ENCODE measurements at regions not wholly inside any gene's neighbourhood (a gene's known extent, or its start where the extent isn't known, plus 50 kb on each side); places are given as distances from the start of the nearest gene placed in this dataset.
"Not testable (repeated sequence)": the region's sequence is repeated elsewhere in the genome, so short reads cannot be mapped to it uniquely, and the experiment has no call there.

GRCh38 chr16:51262428-51262827 is 111.4 kb upstream of the SALL1 start:
- in situ Hi-C loops (cut with HindIII; ENCODE audit: low pct_unique_long_range_greater_than_20kb, low sequenced_read_pairs), result no loop called here
- no peak for DNase-seq (ENCODE audit: low read depth)

DNA sequence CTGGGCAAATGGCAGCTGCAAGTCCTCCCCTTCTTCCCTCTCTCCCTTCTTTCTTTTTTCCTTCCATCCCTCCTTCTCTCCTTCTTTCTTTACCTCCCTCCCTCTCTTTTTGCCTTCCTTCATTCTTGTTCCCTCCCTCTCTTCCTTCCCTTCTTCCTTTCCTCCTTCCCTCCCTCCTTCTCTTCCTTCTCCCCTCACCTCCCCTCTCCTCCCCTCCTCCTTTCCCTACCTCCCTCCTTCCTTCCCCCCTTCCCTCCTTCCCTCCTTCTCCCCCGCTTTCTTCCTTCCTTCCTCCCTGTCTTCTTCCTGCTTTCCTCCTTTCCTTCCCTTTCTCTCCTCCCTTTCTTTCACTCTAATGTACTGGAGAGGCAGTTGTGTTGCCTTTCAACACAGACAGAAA is 110.8 kb upstream of the SALL1 start:
- in situ Hi-C loops (cut with HindIII; ENCODE audit: low pct_unique_long_range_greater_than_20kb, low sequenced_read_pairs), result no loop called here
- DNase-seq (ENCODE audit: low read depth), result no peak

GRCh38 chr16:51255349-51255972 is 104.4 kb upstream of the SALL1 start:
- DNase-seq (ENCODE audit: low read depth), result no peak
- in situ Hi-C loops (cut with HindIII; ENCODE audit: low pct_unique_long_range_greater_than_20kb, low sequenced_read_pairs), result no loop called here

GRCh38 chr16:51254390-51254789 is 103.3 kb upstream of the SALL1 start:
- in situ Hi-C loops (cut with HindIII; ENCODE audit: low pct_unique_long_range_greater_than_20kb, low sequenced_read_pairs); DNase-seq (ENCODE audit: low read depth): not testable (repeated sequence)

DNA sequence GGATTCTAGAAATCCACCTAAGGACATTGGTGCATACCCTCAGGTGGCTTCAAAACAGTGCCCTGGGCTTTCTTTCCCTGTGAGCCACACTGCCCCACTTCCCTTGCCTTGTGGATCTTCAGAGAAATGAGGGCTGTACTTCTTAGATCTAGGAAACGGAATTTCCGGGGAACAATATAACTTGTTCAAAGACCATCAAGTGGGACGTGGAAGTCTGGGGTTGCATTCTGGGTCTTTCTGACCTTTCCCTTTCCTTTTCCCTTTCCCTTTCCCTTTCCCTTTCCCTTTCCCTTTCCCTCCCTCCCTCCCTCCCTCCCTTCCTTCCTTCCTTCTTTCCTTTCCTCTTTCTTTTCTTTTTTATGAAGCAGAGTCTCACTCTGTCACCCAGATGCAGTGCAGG is 97.1 kb upstream of the SALL1 start:
- in situ Hi-C loops (cut with HindIII; ENCODE audit: low pct_unique_long_range_greater_than_20kb, low sequenced_read_pairs), result no loop called here
- DNase-seq (ENCODE audit: low read depth), result no peak

- DNase-seq (ENCODE audit: low read depth), result no peak
- in situ Hi-C loops (cut with HindIII; ENCODE audit: low pct_unique_long_range_greater_than_20kb, low sequenced_read_pairs), result no loop called here
Measured at GRCh38 chr16:51245658-51245995, 94.6 kb upstream of the SALL1 start.

- DNase-seq (ENCODE audit: low read depth), result no peak
Measured at GRCh38 chr16:51244887-51245657, 94.0 kb upstream of the SALL1 start.

GRCh38 chr16:51243936-51244436 is 92.9 kb upstream of the SALL1 start:
- peak; percentile 53 for DNase-seq (ENCODE audit: low read depth)
- in situ Hi-C loops (cut with HindIII; ENCODE audit: low pct_unique_long_range_greater_than_20kb, low sequenced_read_pairs), result no loop called here

More at GRCh38 chr16:51244887-51245657, 94.0 kb upstream of the SALL1 start:
- in situ Hi-C loops (cut with HindIII; ENCODE audit: low pct_unique_long_range_greater_than_20kb, low sequenced_read_pairs), result no loop called here

DNA sequence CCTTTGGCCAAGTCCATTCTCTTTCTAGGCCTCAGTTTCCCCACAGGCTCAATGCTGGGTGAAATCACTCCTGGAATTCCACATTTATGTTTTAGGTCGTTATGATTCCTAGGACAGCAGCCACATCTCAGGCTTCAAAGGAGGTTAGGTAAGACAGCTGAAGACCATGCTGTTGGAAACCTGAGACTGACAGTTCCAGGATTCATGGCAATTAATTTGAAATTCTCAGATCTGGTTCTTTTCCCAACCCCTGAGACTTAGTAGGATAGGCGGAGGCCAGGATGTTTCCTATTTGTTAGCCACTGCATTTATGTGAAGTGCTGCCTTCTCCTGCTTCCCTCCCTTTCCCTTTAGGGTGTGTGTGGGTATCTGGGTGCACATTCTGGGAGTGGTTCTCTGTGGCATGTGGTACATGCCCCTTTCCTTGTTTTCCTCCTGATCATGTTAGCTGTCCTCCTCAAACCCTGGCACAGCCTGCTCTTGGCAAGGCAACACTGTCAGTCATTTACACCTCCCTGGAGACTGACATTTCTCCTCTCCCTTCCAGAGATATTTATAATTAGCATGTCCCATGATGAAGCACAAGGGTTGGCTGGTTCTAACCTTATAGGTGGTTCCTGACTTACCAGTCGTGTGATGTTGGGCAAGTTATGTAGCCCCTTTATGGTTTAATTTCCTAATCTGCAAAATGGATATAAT is 91.4 kb upstream of the SALL1 start:
- in situ Hi-C loops (cut with HindIII; ENCODE audit: low pct_unique_long_range_greater_than_20kb, low sequenced_read_pairs), result no loop called here
- DNase-seq (ENCODE audit: low read depth), result no peak

- in situ Hi-C loops (cut with HindIII; ENCODE audit: low pct_unique_long_range_greater_than_20kb, low sequenced_read_pairs), result no loop called here
- no peak for DNase-seq (ENCODE audit: low read depth)
Measured at GRCh38 chr16:51239196-51239595, 88.1 kb upstream of the SALL1 start.

DNA sequence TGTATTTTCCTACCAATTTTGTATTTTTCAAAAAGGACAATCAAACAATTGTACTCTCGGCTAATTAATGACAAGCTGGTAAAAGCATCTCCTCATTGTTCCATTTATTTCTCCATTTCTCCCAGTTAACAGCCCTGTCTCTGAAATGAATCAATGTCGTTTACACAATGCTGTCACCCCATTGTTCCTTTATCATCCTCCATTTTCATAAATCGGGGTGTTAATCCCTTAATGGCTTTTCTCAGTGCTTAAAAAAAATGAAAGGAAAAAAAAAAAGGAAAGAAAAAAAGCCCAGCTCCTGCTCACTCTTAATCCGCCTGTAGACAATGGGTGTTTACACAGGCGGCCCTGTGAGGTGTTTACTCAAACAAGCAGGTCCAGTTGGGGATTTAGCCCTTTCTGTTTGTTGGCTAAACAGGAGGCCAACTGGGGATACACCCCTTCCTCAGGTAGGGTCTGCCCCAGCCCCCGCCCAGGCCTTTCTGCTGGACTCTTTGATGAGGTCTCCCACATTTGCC is 86.8 kb upstream of the SALL1 start:
- in situ Hi-C loops (cut with HindIII; ENCODE audit: low pct_unique_long_range_greater_than_20kb, low sequenced_read_pairs), result no loop called here
- DNase-seq (ENCODE audit: low read depth), result no peak

DNA sequence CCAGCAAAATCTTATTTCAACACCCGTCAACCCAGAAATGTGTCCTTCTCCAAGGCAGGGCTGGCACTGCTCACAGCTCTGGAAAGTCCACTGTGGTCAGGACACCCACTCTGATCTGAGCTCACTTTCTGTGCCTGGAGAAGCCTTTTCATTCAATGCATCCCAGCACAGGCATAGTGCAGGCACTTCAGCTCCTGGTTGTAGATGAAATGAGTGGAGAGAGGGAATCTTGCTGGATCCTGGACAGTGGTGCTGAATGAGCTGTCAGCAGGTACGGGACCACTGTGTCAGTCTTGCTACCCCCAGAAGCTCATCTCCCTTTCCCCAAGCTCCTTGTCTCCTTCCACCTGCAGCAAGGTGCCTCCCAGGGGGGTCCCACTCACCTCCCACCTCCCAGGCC is 86.1 kb upstream of the SALL1 start:
- in situ Hi-C loops (cut with HindIII; ENCODE audit: low pct_unique_long_range_greater_than_20kb, low sequenced_read_pairs), result no loop called here
- no peak for DNase-seq (ENCODE audit: low read depth)

DNA sequence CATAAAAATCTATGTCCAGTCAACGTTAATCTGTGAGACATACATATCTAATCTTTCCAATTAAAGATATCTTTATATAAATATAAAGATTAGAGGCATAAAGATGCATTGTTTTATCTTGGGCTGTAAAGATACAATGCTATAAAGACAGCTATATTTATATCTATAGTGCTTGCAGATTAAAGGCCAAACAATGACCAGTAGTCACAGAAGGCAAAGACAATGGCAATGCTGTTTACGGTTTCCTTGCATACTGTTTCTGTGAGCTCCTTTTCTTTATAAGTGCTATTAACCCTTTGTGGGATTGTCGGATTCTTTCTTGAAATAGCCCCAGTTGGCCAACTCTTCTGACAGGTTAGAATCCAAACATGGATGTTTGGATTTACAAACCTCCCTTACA is 85.5 kb upstream of the SALL1 start:
- in situ Hi-C loops (cut with HindIII; ENCODE audit: low pct_unique_long_range_greater_than_20kb, low sequenced_read_pairs), result no loop called here
- no peak for DNase-seq (ENCODE audit: low read depth)

GRCh38 chr16:51231702-51232101 is 80.6 kb upstream of the SALL1 start:
- in situ Hi-C loops (cut with HindIII; ENCODE audit: low pct_unique_long_range_greater_than_20kb, low sequenced_read_pairs), result no loop called here
- no peak for DNase-seq (ENCODE audit: low read depth)

DNA sequence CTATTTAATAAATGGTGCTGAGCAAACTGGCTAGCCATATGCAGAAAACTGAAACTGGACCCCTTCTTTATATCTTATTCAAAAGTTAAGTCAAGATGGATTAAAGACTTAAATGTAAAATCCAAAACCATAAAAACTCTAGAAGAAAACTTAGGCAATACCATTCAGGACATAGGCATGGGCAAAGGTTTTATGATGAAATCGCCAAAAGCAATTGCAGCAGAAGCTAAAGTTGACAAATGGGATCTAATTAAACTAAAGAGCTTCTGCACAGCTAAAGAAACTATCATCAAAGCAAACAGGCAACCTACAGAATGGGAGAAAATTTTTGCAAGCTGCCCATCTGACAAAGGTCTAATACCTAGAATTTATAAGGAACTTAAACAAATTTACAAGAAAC is 79.0 kb upstream of the SALL1 start:
- in situ Hi-C loops (cut with HindIII; ENCODE audit: low pct_unique_long_range_greater_than_20kb, low sequenced_read_pairs); DNase-seq (ENCODE audit: low read depth): not testable (repeated sequence)

DNA sequence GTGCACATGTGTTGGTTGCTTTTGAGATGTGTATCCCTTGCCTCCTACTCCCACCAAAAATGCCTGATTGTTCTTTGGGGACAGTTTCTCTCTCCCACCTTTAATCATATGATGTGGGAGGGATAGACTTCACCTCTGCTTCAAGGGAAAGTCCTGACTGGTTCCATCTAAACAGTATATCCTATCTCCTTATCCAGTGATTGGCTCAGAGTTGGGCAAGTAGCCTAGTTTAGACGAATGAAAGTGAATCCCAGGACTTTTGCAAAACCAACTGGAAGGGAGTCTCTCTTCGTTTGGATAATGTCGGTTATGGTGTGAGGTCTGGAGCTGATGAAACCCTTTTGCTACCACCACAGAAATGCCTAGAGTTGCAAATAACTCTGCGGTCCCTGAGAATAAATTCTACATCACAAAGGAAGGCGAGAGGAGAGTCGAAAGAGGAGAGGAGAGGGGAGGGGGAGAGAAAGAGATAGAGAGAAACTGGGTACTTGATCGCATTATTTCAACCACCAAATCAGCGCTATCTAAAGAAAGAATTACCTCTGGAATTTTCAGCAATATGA is 77.1 kb upstream of the SALL1 start:
- DNase-seq (ENCODE audit: low read depth), result no peak
- in situ Hi-C loops (cut with HindIII; ENCODE audit: low pct_unique_long_range_greater_than_20kb, low sequenced_read_pairs), result no loop called here

GRCh38 chr16:51225878-51226277 is 74.8 kb upstream of the SALL1 start:
- DNase-seq (ENCODE audit: low read depth), result no peak
- in situ Hi-C loops (cut with HindIII; ENCODE audit: low pct_unique_long_range_greater_than_20kb, low sequenced_read_pairs), result no loop called here

DNA sequence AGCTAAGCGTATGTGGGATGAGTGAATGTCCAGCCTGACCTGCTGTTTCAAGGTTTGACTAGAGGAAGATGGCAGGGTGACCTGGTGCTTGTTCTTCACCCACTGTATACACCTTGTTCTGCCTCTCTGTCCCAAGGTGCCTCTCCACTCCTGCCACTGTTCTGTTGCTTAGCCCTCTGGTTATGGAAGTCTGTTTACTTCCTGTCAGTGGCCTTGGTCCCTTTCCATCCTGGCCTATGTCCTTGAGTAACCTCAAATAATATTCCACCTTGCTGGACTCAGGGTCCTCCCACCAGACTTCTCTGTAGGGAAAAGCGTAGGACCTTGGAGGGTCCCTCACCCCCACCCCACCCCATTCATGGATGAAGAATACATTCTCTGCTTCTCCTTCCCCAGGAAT is 73.2 kb upstream of the SALL1 start:
- DNase-seq (ENCODE audit: low read depth), result no peak
- in situ Hi-C loops (cut with HindIII; ENCODE audit: low pct_unique_long_range_greater_than_20kb, low sequenced_read_pairs), result no loop called here

GRCh38 chr16:51222016-51222415 is 70.9 kb upstream of the SALL1 start:
- DNase-seq (ENCODE audit: low read depth), result no peak
- in situ Hi-C loops (cut with HindIII; ENCODE audit: low pct_unique_long_range_greater_than_20kb, low sequenced_read_pairs), result no loop called here
